WTC11 (cell line): ENCODE measurements at regions not wholly inside any gene's neighbourhood (a gene's known extent, or its start where the extent isn't known, plus 50 kb on each side); places are given as distances from the start of the nearest gene placed in this dataset.

Source experiments
- CREB1 ChIP-seq: sonication (generic); formaldehyde crosslinking; IDR thresholded peaks from 2 replicates; pipeline ENCODE4 v1.8.0; 2023; ENCODE audit warnings: mild to moderate bottlenecking, missing genetic modification reagents
- NFE2L1 ChIP-seq: sonication (generic); formaldehyde crosslinking; IDR thresholded peaks from 2 replicates; pipeline ENCODE4 v1.8.1; 2023; ENCODE audit warnings: missing genetic modification reagents
- RORB ChIP-seq: fragments of 250-450 bp; sonication (Bioruptor Pico); IDR thresholded peaks from 2 replicates; pipeline ENCODE4 v1.9.0; 2021; ENCODE audit warnings: mild to moderate bottlenecking
- ZNF138 ChIP-seq: sonication (generic); formaldehyde crosslinking; conservative IDR thresholded peaks from 2 replicates; pipeline ENCODE4 v1.8.1; 2022; ENCODE audit warnings: mild to moderate bottlenecking, moderate library complexity, missing genetic modification reagents
- TF ChIP-seq, protein P1 (sequence below): sonication (generic); formaldehyde crosslinking; IDR thresholded peaks from 2 replicates; pipeline ENCODE4 v1.8.1; 2022; ENCODE audit warnings: low read depth, missing genetic modification reagents, borderline replicate concordance
- TF ChIP-seq, protein P2 (sequence below): fragments of 200-600 bp; IDR thresholded peaks from 2 replicates; pipeline ENCODE4 v1.8.0; 2022; ENCODE audit warnings: antibody characterized with exemption
- TF ChIP-seq, protein P3 (sequence below): sonication (generic); formaldehyde crosslinking; IDR thresholded peaks from 2 replicates; pipeline ENCODE4 v1.8.0; 2022; ENCODE audit warnings: mild to moderate bottlenecking, missing genetic modification reagents
- TF ChIP-seq, protein P4 (sequence below): sonication (generic); formaldehyde crosslinking; IDR thresholded peaks from 2 replicates; pipeline ENCODE4 v1.8.1; 2023; ENCODE audit warnings: mild to moderate bottlenecking, missing genetic modification reagents, moderate library complexity
- TF ChIP-seq, protein P5 (sequence below): sonication (generic); formaldehyde crosslinking; IDR thresholded peaks from 2 replicates; pipeline ENCODE4 v1.8.0; 2022; ENCODE audit warnings: mild to moderate bottlenecking, missing genetic modification reagents
- TF ChIP-seq, protein P6 (sequence below): sonication (generic); formaldehyde crosslinking; IDR thresholded peaks from 2 replicates; pipeline ENCODE4 v1.8.1; 2023; ENCODE audit warnings: mild to moderate bottlenecking, moderate library complexity, missing genetic modification reagents

DNA sequence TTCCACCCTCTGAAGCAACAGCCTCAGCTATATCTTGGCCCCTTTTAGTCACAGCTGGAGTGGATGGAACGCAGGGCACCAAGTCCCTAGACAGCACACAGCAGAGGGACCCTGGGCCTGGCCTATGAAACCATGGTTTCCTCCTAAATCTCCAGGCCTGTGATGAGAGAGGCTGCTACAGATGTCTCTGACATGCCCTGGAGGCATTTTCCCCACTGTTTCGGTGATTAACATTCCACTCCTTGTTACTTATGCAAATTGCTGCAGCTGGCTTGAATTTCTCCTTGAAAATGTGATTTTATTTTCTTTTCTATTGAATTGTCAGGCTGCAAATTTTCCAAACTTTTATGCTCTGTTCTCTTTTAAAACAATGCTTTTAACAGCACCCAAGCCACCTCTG is 384.8 kb downstream of the PRR16 start:
- TF ChIP-seq, protein P1, sequence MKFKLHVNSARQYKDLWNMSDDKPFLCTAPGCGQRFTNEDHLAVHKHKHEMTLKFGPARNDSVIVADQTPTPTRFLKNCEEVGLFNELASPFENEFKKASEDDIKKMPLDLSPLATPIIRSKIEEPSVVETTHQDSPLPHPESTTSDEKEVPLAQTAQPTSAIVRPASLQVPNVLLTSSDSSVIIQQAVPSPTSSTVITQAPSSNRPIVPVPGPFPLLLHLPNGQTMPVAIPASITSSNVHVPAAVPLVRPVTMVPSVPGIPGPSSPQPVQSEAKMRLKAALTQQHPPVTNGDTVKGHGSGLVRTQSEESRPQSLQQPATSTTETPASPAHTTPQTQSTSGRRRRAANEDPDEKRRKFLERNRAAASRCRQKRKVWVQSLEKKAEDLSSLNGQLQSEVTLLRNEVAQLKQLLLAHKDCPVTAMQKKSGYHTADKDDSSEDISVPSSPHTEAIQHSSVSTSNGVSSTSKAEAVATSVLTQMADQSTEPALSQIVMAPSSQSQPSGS (CRISPR knock-in tag) = no peak
- TF ChIP-seq, protein P2, sequence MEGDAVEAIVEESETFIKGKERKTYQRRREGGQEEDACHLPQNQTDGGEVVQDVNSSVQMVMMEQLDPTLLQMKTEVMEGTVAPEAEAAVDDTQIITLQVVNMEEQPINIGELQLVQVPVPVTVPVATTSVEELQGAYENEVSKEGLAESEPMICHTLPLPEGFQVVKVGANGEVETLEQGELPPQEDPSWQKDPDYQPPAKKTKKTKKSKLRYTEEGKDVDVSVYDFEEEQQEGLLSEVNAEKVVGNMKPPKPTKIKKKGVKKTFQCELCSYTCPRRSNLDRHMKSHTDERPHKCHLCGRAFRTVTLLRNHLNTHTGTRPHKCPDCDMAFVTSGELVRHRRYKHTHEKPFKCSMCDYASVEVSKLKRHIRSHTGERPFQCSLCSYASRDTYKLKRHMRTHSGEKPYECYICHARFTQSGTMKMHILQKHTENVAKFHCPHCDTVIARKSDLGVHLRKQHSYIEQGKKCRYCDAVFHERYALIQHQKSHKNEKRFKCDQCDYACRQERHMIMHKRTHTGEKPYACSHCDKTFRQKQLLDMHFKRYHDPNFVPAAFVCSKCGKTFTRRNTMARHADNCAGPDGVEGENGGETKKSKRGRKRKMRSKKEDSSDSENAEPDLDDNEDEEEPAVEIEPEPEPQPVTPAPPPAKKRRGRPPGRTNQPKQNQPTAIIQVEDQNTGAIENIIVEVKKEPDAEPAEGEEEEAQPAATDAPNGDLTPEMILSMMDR = no peak
- no peak for TF ChIP-seq CREB1
- TF ChIP-seq ZNF138 (CRISPR knock-in tag) = no peak
- no peak for TF ChIP-seq NFE2L1 (CRISPR knock-in tag)
- TF ChIP-seq, protein P3, sequence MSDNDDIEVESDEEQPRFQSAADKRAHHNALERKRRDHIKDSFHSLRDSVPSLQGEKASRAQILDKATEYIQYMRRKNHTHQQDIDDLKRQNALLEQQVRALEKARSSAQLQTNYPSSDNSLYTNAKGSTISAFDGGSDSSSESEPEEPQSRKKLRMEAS (CRISPR knock-in tag) = no peak
- TF ChIP-seq, protein P4, sequence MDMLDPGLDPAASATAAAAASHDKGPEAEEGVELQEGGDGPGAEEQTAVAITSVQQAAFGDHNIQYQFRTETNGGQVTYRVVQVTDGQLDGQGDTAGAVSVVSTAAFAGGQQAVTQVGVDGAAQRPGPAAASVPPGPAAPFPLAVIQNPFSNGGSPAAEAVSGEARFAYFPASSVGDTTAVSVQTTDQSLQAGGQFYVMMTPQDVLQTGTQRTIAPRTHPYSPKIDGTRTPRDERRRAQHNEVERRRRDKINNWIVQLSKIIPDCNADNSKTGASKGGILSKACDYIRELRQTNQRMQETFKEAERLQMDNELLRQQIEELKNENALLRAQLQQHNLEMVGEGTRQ (CRISPR knock-in tag) = no peak
- no peak for TF ChIP-seq RORB (CRISPR knock-in tag)
- TF ChIP-seq, protein P5, sequence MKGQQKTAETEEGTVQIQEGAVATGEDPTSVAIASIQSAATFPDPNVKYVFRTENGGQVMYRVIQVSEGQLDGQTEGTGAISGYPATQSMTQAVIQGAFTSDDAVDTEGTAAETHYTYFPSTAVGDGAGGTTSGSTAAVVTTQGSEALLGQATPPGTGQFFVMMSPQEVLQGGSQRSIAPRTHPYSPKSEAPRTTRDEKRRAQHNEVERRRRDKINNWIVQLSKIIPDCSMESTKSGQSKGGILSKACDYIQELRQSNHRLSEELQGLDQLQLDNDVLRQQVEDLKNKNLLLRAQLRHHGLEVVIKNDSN (CRISPR knock-in tag) = no peak
- TF ChIP-seq, protein P6, sequence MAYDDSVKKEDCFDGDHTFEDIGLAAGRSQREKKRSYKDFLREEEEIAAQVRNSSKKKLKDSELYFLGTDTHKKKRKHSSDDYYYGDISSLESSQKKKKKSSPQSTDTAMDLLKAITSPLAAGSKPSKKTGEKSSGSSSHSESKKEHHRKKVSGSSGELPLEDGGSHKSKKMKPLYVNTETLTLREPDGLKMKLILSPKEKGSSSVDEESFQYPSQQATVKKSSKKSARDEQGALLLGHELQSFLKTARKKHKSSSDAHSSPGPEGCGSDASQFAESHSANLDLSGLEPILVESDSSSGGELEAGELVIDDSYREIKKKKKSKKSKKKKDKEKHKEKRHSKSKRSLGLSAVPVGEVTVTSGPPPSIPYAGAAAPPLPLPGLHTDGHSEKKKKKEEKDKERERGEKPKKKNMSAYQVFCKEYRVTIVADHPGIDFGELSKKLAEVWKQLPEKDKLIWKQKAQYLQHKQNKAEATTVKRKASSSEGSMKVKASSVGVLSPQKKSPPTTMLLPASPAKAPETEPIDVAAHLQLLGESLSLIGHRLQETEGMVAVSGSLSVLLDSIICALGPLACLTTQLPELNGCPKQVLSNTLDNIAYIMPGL (CRISPR knock-in tag) = no peak
